GM12892 (cell line): ENCODE measurements at regions not wholly inside any gene's neighbourhood (a gene's known extent, or its start where the extent isn't known, plus 50 kb on each side); places are given as distances from the start of the nearest gene placed in this dataset.

Experiments used
- POLR2A ChIP-seq: IDR thresholded peaks from 2 replicates; pipeline ENCODE4 v1.6.1; 2011; ENCODE audit warnings: low read depth, low read length, control low read depth
- POLR2AphosphoS5 ChIP-seq: IDR thresholded peaks from 2 replicates; pipeline ENCODE4 v1.6.1; 2011; ENCODE audit warnings: low read depth, low read length, control low read depth

DNA sequence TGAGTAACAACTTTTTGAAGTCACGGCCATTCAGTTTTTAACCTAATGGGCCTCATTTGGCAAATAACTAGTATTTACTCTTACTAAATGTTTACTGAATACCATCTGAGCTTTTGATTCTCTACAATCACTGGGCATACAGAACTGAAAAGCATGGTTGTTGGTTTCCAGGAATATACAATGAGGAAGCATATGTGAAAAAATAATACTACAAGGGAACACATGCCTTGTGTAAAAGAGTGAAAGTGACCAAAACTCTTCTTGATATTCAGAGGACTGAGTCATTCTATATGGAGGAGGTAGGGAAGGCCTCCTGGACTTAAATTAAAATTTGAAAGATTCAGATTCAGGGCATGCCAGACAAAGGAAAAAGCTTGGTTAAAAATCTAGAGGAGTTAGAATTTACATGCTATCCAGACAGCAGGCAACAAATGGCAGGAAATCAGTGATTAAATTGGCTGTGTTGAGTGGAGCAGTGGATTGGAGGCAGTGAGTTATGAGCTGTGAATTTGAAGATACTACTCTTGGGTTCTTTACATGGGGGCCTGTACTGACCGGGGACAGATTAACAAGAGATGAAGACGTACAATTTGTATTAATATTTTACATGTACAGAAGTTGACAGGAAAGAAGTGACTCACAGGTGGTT is 53.6 kb upstream of the NRXN1 start:
- no peak for TF ChIP-seq POLR2A
- no peak for TF ChIP-seq POLR2AphosphoS5
